Islet precursor cell (in vitro differentiated cells): ENCODE measurements at regions not wholly inside any gene's neighbourhood (a gene's known extent, or its start where the extent isn't known, plus 50 kb on each side); places are given as distances from the start of the nearest gene placed in this dataset.
A peak's percentile ranks its signal among the peaks of the same experiment; 100 is the strongest.

Source experiments
- DNase-seq: peaks from one replicate; pipeline ENCODE4 v3.0.0-alpha.2; 2018

- no peak for DNase-seq
Observed at GRCh38 chr12:127640181-127640886, 626.6 kb upstream of the TMEM132C start.

GRCh38 chr12:127642208-127642607, 624.8 kb upstream of the TMEM132C start:
- DNase-seq, result no peak

DNA sequence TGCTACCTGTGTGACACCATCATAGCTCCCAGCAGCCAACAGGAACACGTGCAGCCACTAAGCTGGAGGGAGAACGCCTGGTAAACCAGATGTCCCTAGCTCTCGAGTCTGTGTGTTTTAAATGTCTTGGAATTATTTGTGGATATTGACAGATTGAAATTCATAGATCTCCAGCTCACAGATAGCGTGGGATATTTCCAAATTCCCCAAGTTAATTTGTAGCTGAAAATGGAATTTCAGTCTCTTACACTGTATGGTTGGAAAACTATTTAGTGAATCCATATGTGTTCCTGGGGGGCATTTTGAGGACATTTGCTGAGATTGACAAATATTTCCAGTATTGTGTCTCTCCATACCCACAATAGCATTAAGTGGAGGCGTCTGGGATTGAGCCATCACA, 618.6 kb upstream of the TMEM132C start:
- DNase-seq, result no peak

DNA sequence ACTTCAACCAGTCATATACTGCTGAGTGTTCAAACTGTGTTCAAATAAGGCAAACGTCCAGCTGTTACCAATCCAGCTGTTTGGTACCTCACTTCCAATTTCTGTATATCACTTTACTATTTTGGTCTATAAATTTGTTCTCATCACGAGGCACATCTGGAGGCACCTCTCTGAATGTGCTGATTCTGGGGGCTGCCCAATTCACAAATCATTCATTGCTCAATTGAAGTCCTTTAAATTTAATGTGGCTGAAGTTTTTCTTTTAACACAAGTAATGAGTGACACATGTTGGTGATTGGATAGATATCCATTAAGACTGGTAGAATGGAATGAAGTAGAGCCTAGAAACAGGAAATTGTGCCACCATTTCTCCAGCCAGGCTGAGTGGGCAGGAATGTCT, 617.0 kb upstream of the TMEM132C start:
- DNase-seq, result no peak

- no peak for DNase-seq
Observed at GRCh38 chr12:127650626-127651025, 616.3 kb upstream of the TMEM132C start.

GRCh38 chr12:127652281-127652680, 614.7 kb upstream of the TMEM132C start:
- DNase-seq, result no peak

GRCh38 chr12:127654383-127654985, 612.5 kb upstream of the TMEM132C start:
- no peak for DNase-seq

DNA sequence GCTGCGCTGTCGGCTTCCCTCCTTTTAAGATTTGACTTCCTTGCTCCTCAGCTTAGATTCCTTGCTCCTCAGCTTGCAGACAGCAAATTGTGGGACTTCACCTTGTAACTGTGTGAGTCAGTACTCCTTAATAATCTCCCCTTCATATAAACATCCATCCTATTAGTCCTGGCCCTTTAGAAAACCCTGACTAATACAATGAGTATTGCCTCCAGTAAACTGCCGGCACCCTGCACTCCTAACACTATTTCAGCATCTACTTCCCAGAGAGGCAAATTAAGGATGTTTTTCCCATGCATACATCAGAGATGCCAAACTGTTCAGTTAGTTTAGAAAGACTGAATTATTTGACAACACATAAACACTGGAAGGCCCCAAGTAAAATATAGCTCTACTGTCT, 611.3 kb upstream of the TMEM132C start:
- no peak for DNase-seq

DNA sequence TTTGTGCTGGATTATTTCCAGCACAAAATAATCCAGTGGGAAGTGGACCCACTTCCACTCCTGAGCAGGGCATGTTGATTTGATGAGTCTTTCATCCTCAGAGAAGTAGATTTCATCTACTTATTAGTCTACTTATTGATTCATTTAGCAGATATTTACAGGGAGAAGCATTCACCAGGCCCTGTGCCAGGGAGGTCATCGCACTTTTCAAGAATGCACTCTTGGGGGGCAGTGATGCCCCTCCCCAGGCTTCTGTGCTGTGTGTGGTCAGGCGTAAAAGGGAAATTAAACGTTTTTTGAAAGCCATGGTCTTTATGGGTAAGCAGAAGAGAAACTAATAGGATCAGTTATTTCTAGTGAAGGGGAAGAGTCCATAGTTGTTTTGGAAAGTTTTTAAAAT, 610.7 kb upstream of the TMEM132C start:
- DNase-seq, result no peak

- no peak for DNase-seq
Observed at GRCh38 chr12:127657036-127657435, 609.9 kb upstream of the TMEM132C start.

DNA sequence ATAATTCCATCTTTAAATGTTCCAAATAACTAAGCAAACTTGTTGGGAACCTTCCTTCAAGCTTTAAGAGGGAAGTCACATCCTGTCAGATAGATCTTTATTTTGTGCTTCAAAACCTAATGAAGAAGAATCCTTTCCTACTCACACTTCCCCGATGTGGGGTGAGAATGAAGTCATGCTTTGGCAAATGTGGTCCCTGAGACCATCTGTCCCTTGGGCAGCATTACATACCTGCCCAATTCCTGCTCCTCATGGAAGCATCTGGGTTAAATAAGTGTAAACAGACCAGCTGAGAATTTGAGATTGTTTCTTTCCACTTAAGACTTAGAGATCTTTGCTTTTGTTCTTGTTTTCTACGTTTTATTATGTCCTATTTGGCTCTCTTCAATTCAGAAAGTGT, 606.0 kb upstream of the TMEM132C start:
- DNase-seq, result no peak

- DNase-seq, result peak; percentile 4
Observed at GRCh38 chr12:127663716-127664115, 603.3 kb upstream of the TMEM132C start.

GRCh38 chr12:127664901-127665300, 602.1 kb upstream of the TMEM132C start:
- DNase-seq, result peak; percentile 37

GRCh38 chr12:127667131-127667685, 599.8 kb upstream of the TMEM132C start:
- DNase-seq, result peak; percentile 13

- peak; percentile 46 for DNase-seq
Observed at GRCh38 chr12:127670294-127670693, 596.7 kb upstream of the TMEM132C start.

- peak; percentile 43 for DNase-seq
Observed at GRCh38 chr12:127670796-127671195, 596.2 kb upstream of the TMEM132C start.

- DNase-seq, result no peak
Observed at GRCh38 chr12:127675936-127676335, 591.0 kb upstream of the TMEM132C start.

GRCh38 chr12:127677537-127678131, 589.3 kb upstream of the TMEM132C start:
- DNase-seq, result peak; percentile 92

DNA sequence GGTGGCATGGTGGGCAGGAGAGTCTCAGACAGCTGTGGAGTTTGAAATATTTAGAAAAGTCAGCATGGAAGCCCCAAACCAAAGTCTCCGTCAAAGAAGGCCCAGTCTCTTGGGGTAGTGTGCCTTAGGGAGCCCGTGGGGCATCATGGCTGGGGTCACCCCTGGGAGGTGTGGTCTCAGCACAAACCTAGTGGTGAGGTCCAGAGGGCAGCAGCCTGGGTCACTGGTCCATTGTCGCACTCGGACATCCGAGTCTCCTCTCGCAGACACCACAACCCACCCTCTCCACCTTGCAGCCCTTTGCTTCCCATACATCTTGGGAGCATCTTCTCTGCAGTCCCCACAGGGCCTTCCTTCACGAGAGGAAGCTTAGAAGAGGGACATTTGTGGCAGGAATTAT, 588.0 kb upstream of the TMEM132C start:
- no peak for DNase-seq

DNA sequence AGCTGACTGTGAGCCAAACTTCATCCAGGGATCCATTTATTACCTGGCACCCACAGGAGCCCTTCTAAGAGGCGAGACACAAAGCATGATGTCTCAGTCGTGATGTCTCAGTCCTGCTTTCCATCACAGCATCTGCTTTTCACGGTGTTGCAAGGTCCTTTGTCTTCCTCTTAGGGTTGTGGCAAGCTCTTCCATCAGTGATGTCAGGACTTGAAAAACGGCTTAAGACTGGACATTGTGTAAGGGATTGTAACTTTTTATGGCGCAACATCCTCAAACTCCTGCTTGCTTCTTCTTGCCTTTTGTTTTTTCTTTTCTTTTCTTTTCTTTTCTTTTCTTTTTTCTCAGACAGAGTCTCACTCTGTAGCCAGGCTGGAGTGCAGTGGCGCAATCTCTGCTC, 586.5 kb upstream of the TMEM132C start:
- no peak for DNase-seq

- no peak for DNase-seq
Observed at GRCh38 chr12:127681151-127681754, 585.7 kb upstream of the TMEM132C start.

DNA sequence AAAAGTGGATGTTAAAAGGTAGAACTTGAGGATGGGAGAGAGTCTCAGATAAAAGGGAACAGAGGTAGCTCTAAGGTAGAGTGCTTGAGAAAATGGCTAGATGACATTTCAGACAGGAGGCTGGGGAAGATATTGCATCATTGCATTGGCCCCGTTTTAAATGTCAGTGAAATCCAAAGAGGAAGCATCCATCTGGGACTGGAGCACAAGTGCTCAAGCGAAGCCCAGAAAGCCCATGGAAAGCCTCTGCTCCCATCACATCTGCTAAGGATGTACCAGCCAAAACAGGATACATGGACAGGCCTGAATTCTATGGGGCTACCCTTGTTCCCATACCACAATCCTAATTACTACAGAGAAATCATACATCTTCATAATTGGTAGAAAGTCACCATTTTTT, 581.5 kb upstream of the TMEM132C start:
- DNase-seq, result no peak

DNA sequence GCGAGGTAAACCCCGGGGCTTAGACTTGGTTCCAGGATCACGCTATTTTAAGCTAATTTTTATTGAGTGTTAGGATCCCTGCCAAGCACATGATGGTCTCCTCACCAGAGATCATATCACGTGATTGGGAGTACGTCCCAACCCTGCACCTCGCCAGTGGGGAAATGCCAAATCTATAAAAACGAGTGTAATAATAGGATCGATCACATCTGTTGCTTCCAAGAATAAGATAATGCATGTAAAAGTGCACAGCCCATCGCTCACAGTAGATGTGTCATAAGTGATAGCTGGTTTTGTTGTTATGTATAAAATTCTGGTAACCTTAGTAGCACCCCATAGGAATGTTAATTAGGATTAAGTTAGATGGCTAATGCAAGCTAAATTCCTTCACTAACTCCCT, 581.0 kb upstream of the TMEM132C start:
- no peak for DNase-seq

GRCh38 chr12:127687181-127687580, 579.8 kb upstream of the TMEM132C start:
- no peak for DNase-seq
